ENCODE measurements at regions not wholly inside any gene's neighbourhood (a gene's known extent, or its start where the extent isn't known, plus 50 kb on each side); places are given as distances from the start of the nearest gene placed in this dataset.

DNA sequence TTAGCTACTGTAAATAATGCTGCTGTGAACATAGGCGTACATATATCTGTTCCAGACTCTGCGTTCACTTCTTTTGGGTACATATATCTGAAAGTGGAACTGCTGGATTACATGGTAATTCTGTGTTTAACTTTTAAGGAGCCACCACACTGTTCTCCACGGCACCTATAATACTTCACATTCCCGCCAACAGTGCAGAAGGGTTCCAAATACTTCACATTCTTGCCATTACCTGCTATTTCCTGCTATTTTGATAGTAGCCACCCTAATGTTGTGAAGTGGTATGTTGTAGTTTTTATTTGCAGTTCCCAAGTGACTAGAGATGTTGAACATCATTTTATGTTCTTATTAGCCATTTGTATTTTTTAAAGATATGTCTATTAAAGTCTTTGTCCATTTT is 377.4 kb upstream of the SLC10A2 start:
- H3K27ac ChIP-seq (ENCODE audit: low read depth, low read length) = no peak overlapping the region
- no peaks in the 10 kb centered on the region for H3K9me2 ChIP-seq (replicated peaks; ENCODE audit: control insufficient read depth, low read length)
- H3K4me1 ChIP-seq (ENCODE audit: control insufficient read depth, low read length) = no peaks in the 10 kb centered on the region

DNA sequence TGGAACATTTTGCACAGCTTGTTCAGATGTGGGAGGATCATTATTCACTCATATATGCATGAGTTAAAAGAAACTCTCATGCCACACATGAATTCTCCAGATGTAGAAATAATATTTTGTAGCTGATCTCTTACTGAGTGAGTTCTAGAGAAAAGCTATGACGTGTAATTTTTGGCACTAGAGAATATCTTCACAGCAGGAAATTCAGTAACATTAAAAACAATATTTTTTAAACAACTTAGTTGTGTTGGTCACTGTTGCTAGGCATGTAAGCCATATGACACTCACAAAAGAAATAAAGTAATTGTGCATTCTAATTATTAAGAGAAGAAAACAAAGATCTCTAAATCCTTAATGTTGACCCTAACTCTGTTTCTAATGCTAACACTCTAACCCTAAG is 371.4 kb upstream of the SLC10A2 start:
- no peak overlapping the region for H3K27ac ChIP-seq (ENCODE audit: low read depth, low read length)
- H3K4me1 ChIP-seq (ENCODE audit: control insufficient read depth, low read length) = no peaks in the 10 kb centered on the region
- H3K9me2 ChIP-seq (replicated peaks; ENCODE audit: control insufficient read depth, low read length) = no peaks in the 10 kb centered on the region; the same call in 1 of the 2 replicates
- H4K20me1 ChIP-seq (ENCODE audit: control insufficient read depth, insufficient read depth, low read depth, low read length) = no peaks in the 10 kb centered on the region
- no peaks in the 10 kb centered on the region for H3K36me3 ChIP-seq (ENCODE audit: control insufficient read depth, low read length)
- no peak overlapping the region for H3K4me3 ChIP-seq (ENCODE audit: low read length)
- no peaks in the 10 kb centered on the region for H3F3A ChIP-seq (ENCODE audit: control insufficient read depth, insufficient read depth)
- no peak overlapping the region for H3K4me2 ChIP-seq (ENCODE audit: low read length)
- no peaks in the 10 kb centered on the region for H3K79me2 ChIP-seq (ENCODE audit: control insufficient read depth, low read length)
- no peaks in the 10 kb centered on the region for H3K27me3 ChIP-seq (ENCODE audit: control insufficient read depth, low read length)
- H3K9me3 ChIP-seq (ENCODE audit: control insufficient read depth, insufficient read depth, low read length) = no peaks in the 10 kb centered on the region
- no peak for TF ChIP-seq EZH2phosphoT487 (IDR thresholded peaks at IDR 0.05; ENCODE audit: borderline replicate concordance, low read length)
- TF ChIP-seq, protein P1, sequence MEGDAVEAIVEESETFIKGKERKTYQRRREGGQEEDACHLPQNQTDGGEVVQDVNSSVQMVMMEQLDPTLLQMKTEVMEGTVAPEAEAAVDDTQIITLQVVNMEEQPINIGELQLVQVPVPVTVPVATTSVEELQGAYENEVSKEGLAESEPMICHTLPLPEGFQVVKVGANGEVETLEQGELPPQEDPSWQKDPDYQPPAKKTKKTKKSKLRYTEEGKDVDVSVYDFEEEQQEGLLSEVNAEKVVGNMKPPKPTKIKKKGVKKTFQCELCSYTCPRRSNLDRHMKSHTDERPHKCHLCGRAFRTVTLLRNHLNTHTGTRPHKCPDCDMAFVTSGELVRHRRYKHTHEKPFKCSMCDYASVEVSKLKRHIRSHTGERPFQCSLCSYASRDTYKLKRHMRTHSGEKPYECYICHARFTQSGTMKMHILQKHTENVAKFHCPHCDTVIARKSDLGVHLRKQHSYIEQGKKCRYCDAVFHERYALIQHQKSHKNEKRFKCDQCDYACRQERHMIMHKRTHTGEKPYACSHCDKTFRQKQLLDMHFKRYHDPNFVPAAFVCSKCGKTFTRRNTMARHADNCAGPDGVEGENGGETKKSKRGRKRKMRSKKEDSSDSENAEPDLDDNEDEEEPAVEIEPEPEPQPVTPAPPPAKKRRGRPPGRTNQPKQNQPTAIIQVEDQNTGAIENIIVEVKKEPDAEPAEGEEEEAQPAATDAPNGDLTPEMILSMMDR (IDR thresholded peaks at IDR 0.05; ENCODE audit: low read depth, low read length, poor library complexity, severe bottlenecking) = no peak

More for the DNA sequence above, 377.4 kb upstream of the SLC10A2 start:
- Histone ChIP-seq H3K4me2 (ENCODE audit: low read length) (no peak overlapping the region), H3K36me3 (ENCODE audit: control insufficient read depth, low read length) (no peaks in the 10 kb centered on the region), H3K4me3 (ENCODE audit: low read length) (no peak overlapping the region), H3K79me2 (ENCODE audit: control insufficient read depth, low read length) (no peaks in the 10 kb centered on the region), H4K20me1 (ENCODE audit: control insufficient read depth, insufficient read depth, low read depth, low read length) (no peaks in the 10 kb centered on the region), H3K27me3 (ENCODE audit: control insufficient read depth, low read length) (no peaks in the 10 kb centered on the region), H3K9me3 (ENCODE audit: control insufficient read depth, insufficient read depth, low read length) (0 out of 2 replicates have a peak, but pooled peaks cover 4% of the 10 kb centered on the region), H3F3A (ENCODE audit: control insufficient read depth, insufficient read depth) (no peaks in the 10 kb centered on the region)
- no peak for TF ChIP-seq EZH2phosphoT487 (IDR thresholded peaks at IDR 0.05; ENCODE audit: borderline replicate concordance, low read length)

DNA sequence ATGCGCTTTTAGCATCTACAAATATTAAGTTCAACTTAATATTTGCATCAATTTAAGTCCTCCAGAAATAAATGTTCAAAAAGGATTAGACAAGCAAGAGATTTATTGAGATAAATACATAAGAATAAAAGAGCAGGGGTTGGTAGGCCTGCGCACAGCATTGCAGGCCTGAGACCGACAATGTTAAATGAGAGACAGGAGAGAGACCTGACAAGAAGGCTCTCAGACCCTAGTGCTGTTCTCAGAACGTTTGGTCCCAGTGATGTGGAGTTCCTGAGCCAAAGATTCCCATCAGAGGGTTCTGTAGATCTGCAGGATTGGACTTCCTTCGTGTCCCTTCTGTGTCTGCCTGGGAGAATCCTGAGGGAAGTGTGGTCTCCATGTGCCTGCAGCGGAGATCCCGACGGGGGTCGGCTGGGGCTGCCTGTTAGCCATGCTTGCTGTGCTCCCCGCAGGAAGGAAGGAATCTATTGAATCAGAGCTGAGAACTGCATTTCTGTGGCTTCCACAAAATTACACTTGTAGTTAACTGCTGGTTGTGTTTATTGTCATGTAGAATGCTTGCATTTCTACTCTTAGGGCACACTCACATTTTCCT is 369.9 kb upstream of the SLC10A2 start:
- H3K79me2 ChIP-seq (ENCODE audit: control insufficient read depth, low read length) = no peaks in the 10 kb centered on the region
- TF ChIP-seq, protein P1 (IDR thresholded peaks at IDR 0.05; ENCODE audit: low read depth, low read length, poor library complexity, severe bottlenecking) = no peak
- no peak for TF ChIP-seq EZH2phosphoT487 (IDR thresholded peaks at IDR 0.05; ENCODE audit: borderline replicate concordance, low read length)
- H3K36me3 ChIP-seq (ENCODE audit: control insufficient read depth, low read length) = no peaks in the 10 kb centered on the region
- no peaks in the 10 kb centered on the region for H4K20me1 ChIP-seq (ENCODE audit: control insufficient read depth, insufficient read depth, low read depth, low read length)
- no peaks in the 10 kb centered on the region for H3K27me3 ChIP-seq (ENCODE audit: control insufficient read depth, low read length)
- no peaks in the 10 kb centered on the region for H3K4me1 ChIP-seq (ENCODE audit: control insufficient read depth, low read length)
- no peak overlapping the region for H3K4me2 ChIP-seq (ENCODE audit: low read length)
- H3K9me2 ChIP-seq (replicated peaks; ENCODE audit: control insufficient read depth, low read length) = no peaks in the 10 kb centered on the region; the same call in 1 of the 2 replicates
- H3K27ac ChIP-seq (ENCODE audit: low read depth, low read length) = no peak overlapping the region
- no peaks in the 10 kb centered on the region for H3F3A ChIP-seq (ENCODE audit: control insufficient read depth, insufficient read depth)
- H3K9me3 ChIP-seq (ENCODE audit: control insufficient read depth, insufficient read depth, low read length) = no peaks in the 10 kb centered on the region
- no peak overlapping the region for H3K4me3 ChIP-seq (ENCODE audit: low read length)

DNA sequence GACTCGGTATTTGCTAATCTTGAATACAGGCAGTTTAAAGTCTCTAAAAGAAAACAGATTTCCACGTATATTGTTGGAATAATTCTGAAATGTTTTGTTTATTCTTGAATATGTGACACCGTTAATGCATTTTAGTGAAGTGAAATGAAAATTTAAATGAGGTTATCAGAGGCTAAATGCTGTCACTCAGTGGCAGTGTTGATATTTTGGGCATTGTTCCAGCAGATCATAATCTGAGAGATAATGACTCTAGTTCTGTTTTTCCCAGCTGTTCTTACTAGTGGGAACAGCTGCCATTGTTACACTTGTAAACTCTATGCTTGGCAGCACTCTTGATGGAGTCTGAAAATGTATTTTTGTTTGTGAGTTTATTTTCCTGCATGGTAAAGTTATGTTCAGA is 365.6 kb upstream of the SLC10A2 start:
- Histone ChIP-seq H3K4me2 (ENCODE audit: low read length) (no peak overlapping the region), H4K20me1 (ENCODE audit: control insufficient read depth, insufficient read depth, low read depth, low read length) (no peaks in the 10 kb centered on the region), H3K9me2 (replicated peaks; ENCODE audit: control insufficient read depth, low read length) (no peaks in the 10 kb centered on the region; the same call in 1 of the 2 replicates), H3K27me3 (ENCODE audit: control insufficient read depth, low read length) (no peaks in the 10 kb centered on the region), H3K9me3 (ENCODE audit: control insufficient read depth, insufficient read depth, low read length) (no peaks in the 10 kb centered on the region), H3K27ac (ENCODE audit: low read depth, low read length) (no peak overlapping the region), H3K4me3 (ENCODE audit: low read length) (no peak overlapping the region), H3F3A (ENCODE audit: control insufficient read depth, insufficient read depth) (no peaks in the 10 kb centered on the region), H3K4me1 (ENCODE audit: control insufficient read depth, low read length) (no peaks in the 10 kb centered on the region), H3K36me3 (ENCODE audit: control insufficient read depth, low read length) (no peaks in the 10 kb centered on the region), H3K79me2 (ENCODE audit: control insufficient read depth, low read length) (no peaks in the 10 kb centered on the region)
- TF ChIP-seq EZH2phosphoT487 (IDR thresholded peaks at IDR 0.05; ENCODE audit: borderline replicate concordance, low read length) = no peak
